ENCODE measurements at regions not wholly inside any gene's neighbourhood (a gene's known extent, or its start where the extent isn't known, plus 50 kb on each side); places are given as distances from the start of the nearest gene placed in this dataset.

GRCh38 chr15:31788104-31788503 is 242.2 kb upstream of the CHRNA7 start:
- H3K79me2 ChIP-seq, result no peaks in the 10 kb centered on the region
- no peak overlapping the region for H2AFZ ChIP-seq
- H3K36me3 ChIP-seq (replicated peaks; ENCODE audit: insufficient read depth, low read depth), result no peaks in the 10 kb centered on the region
- no peak overlapping the region for H3K4me2 ChIP-seq
- no peaks in the 10 kb centered on the region for H4K20me1 ChIP-seq (ENCODE audit: insufficient read depth, poor library complexity, severe bottlenecking)
- no peaks in the 10 kb centered on the region for H3K4me1 ChIP-seq (ENCODE audit: insufficient read depth)
- no peak overlapping the region for H3K4me3 ChIP-seq
- WGBS (ENCODE audit: low lambda C conversion rate, missing lambda C conversion rate), result 74% methylated on average over 3 of the region's 3 CpGs
- DNase-seq (ENCODE audit: low spot score), result no peak
- H3K9me2 ChIP-seq (replicated peaks; ENCODE audit: insufficient read depth), result no peaks in the 10 kb centered on the region
- H3K27me3 ChIP-seq, result no peaks in the 10 kb centered on the region
- TF ChIP-seq EZH2 (IDR thresholded peaks at IDR 0.05; ENCODE audit: borderline replicate concordance) (no peak), EZH2phosphoT487 (IDR thresholded peaks at IDR 0.05; ENCODE audit: low read depth, severe bottlenecking, unreplicated experiment) (no peak), CTCF (IDR thresholded peaks at IDR 0.05; ENCODE audit: poor library complexity) (no peak)
- no peaks in the 10 kb centered on the region for H3K9me3 ChIP-seq (ENCODE audit: low read depth)
- no peak overlapping the region for H3K27ac ChIP-seq

GRCh38 chr15:31792611-31793199 is 237.6 kb upstream of the CHRNA7 start:
- no peaks in the 10 kb centered on the region for H3K79me2 ChIP-seq
- no peak overlapping the region for H3K27ac ChIP-seq
- H3K4me3 ChIP-seq, result no peak overlapping the region
- H4K20me1 ChIP-seq (ENCODE audit: insufficient read depth, poor library complexity, severe bottlenecking), result no peaks in the 10 kb centered on the region
- 77% methylated on average over 9 of the region's 9 CpGs for WGBS (ENCODE audit: low lambda C conversion rate, missing lambda C conversion rate)
- TF ChIP-seq EZH2 (IDR thresholded peaks at IDR 0.05; ENCODE audit: borderline replicate concordance) (no peak), CTCF (IDR thresholded peaks at IDR 0.05; ENCODE audit: poor library complexity) (no peak), EZH2phosphoT487 (IDR thresholded peaks at IDR 0.05; ENCODE audit: low read depth, severe bottlenecking, unreplicated experiment) (no peak)
- H2AFZ ChIP-seq, result no peak overlapping the region
- H3K4me2 ChIP-seq, result no peak overlapping the region
- H3K9me2 ChIP-seq (replicated peaks; ENCODE audit: insufficient read depth), result no peaks in the 10 kb centered on the region
- no peaks in the 10 kb centered on the region for H3K27me3 ChIP-seq
- H3K36me3 ChIP-seq (replicated peaks; ENCODE audit: insufficient read depth, low read depth), result no peaks in the 10 kb centered on the region
- no peak for DNase-seq (ENCODE audit: low spot score)
- no peaks in the 10 kb centered on the region for H3K4me1 ChIP-seq (ENCODE audit: insufficient read depth)
- H3K9me3 ChIP-seq (ENCODE audit: low read depth), result no peaks in the 10 kb centered on the region

GRCh38 chr15:31799319-31799714 is 231.0 kb upstream of the CHRNA7 start:
- DNase-seq (ENCODE audit: low spot score), result no peak
- Histone ChIP-seq H3K27ac (no peak overlapping the region), H3K9me2 (replicated peaks; ENCODE audit: insufficient read depth) (no peaks in the 10 kb centered on the region), H3K36me3 (replicated peaks; ENCODE audit: insufficient read depth, low read depth) (no peaks in the 10 kb centered on the region), H3K27me3 (no peaks in the 10 kb centered on the region), H4K20me1 (ENCODE audit: insufficient read depth, poor library complexity, severe bottlenecking) (no peaks in the 10 kb centered on the region), H3K9me3 (ENCODE audit: low read depth) (no peaks in the 10 kb centered on the region), H3K4me3 (no peak overlapping the region), H2AFZ (no peak overlapping the region), H3K79me2 (no peaks in the 10 kb centered on the region), H3K4me2 (no peak overlapping the region), H3K4me1 (ENCODE audit: insufficient read depth) (no peaks in the 10 kb centered on the region)
- 69% methylated on average over 1 of the region's 1 CpG for WGBS (ENCODE audit: low lambda C conversion rate, missing lambda C conversion rate)
- TF ChIP-seq CTCF (IDR thresholded peaks at IDR 0.05; ENCODE audit: poor library complexity) (no peak), EZH2phosphoT487 (IDR thresholded peaks at IDR 0.05; ENCODE audit: low read depth, severe bottlenecking, unreplicated experiment) (no peak), EZH2 (IDR thresholded peaks at IDR 0.05; ENCODE audit: borderline replicate concordance) (no peak)

Measured in hepatocyte (in vitro differentiated cells).